Heart right ventricle (tissue), 16 donors: ENCODE measurements at regions not wholly inside any gene's neighbourhood (a gene's known extent, or its start where the extent isn't known, plus 50 kb on each side); places are given as distances from the start of the nearest gene placed in this dataset.

ENCODE experiments used
- ATAC-seq, 8 donors: fragments of 200-7000 bp; cut with Tn5 transposase; one replicate each; pipeline ENCODE4 v1.9.1; 2020; ENCODE audit warnings: mild to moderate bottlenecking in 8 of 8, moderate library complexity in 8 of 8, moderate number of reproducible peaks in 1 of 8
- DNase-seq, 2 donors: peaks; one replicate each; pipeline ENCODE4 v3.0.0-alpha.2; 2020
- H3K27ac ChIP-seq, 10 donors: fragments of 200-600 bp; sonication (generic) in 2 of 10; one replicate each; pipeline versions ENCODE4 v1.5.0 to v1.8.0; 2020 to 2022; ENCODE audit warnings: mild to moderate bottlenecking in 3 of 10
- H3K27me3 ChIP-seq, 7 donors: fragments of 200-600 bp; one replicate each; pipeline ENCODE4 v1.8.0; 2021 to 2022; ENCODE audit warnings: mild to moderate bottlenecking in 2 of 7
- H3K36me3 ChIP-seq, 9 donors: fragments of 200-600 bp; sonication (generic) in 1 of 9; one replicate each; pipeline versions ENCODE4 v1.5.0 to v1.8.0; 2020 to 2022; ENCODE audit warnings: mild to moderate bottlenecking in 2 of 9
- H3K4me1 ChIP-seq, 9 donors: fragments of 200-600 bp; sonication (generic) in 1 of 9; one replicate each; pipeline versions ENCODE4 v1.5.0 to v1.8.0; 2020 to 2022; ENCODE audit warnings: mild to moderate bottlenecking in 4 of 9
- H3K4me3 ChIP-seq, 10 donors: fragments of 200-600 bp; sonication (generic) in 2 of 10; one replicate each; pipeline versions ENCODE4 v1.5.0 to v1.8.0; 2020 to 2022; ENCODE audit warnings: mild to moderate bottlenecking in 7 of 10, moderate library complexity in 2 of 10
- H3K9me3 ChIP-seq, 11 donors: fragments of 200-600 bp in 10 of 11; sonication (generic) in 2 of 11; one replicate each; pipeline versions ENCODE4 v1.5.0 to v1.8.0; 2013 to 2022; ENCODE audit warnings: mild to moderate bottlenecking in 2 of 11, control low read depth in 1 of 11, moderate library complexity in 1 of 11
- CTCF ChIP-seq, 9 donors: fragments of 200-600 bp; sonication (generic) in 2 of 9; IDR thresholded peaks; one replicate each; pipeline versions ENCODE4 v1.5.0 to v1.8.0; 2021 to 2022; ENCODE audit warnings: antibody characterized with exemption in 9 of 9, mild to moderate bottlenecking in 5 of 9, moderate library complexity in 1 of 9
- WGBS, 2 donors: extraction: QIAGEN DNeasy Blood & Tissue Kit; methylation state at CpG; one replicate each; pipeline ENCODE4 v1.1.7; 2013; ENCODE audit warnings: inconsistent platforms in 1 of 2; 5-methylcytosine and 5-hydroxymethylcytosine counted together
- intact Hi-C, 10 donors: fragments of 100-400 bp; cut with DNase I; formaldehyde crosslinking; loops; one replicate each; pipeline versions ENCODE4 v1.11.1 to v1.14.2; 2022
- donor health status: Arrhythmogenic right ventricular cardiomyopathy.
- donor health status: ischemic (EF 13 %, LVEDD 7.1; RV severe dilation, severe dysfunction).
- donor health status: healthy with polysubstance abuse.
- donor health status: DM: no; HTN: yes; CAD: no.
- donor health status: DM: no; HTN: no; CAD: no.
- donor health status: ischemic (EF 25% LVEDD 6.9; RV normal size, moderate dysfunction).
- donor health status: ischemic (EF 25% LVEDD 5.7; RV mildly dilated, moderate dysfunction).
- donor health status: healthy.
- donor health status: DM: yes; HTN: yes; CAD: no.
- donor health status: Ischemic cardiomyopathy.
- donor health status: ischemic (EF 35%, LVEDD 5.7; RV mildly dilated, moderate dysfunction).
- donor health status: nonischemic (EF 11% LVEDD 7.7; RV severe dilation, severe dysfunction).
- donor health status: DM: yes; HTN: yes; CAD: no.
- donor health status: PGD.
- donor health status: ischemic (EF 29% LVEDD 5.4; RV normal size, mild dysfunction).
- donor health status: nonischemic (EF 23%, LVEDD 6.1; RV moderate dilation, normal function).

GRCh38 chr2:180406687-180407086, 399.6 kb upstream of the CWC22 start:
- DNase-seq (no peak), ATAC-seq (no peak)
- 55 to 78% methylated on average over 4 of the region's 4 CpGs for WGBS, 2 donors
- no peak overlapping the region for H3K4me3 ChIP-seq
- H3K27ac ChIP-seq, result no peak overlapping the region
- no peaks in the 10 kb centered on the region for H3K4me1 ChIP-seq
- no peaks in the 10 kb centered on the region for H3K27me3 ChIP-seq
- no peaks in the 10 kb centered on the region for H3K9me3 ChIP-seq
- no peaks in the 10 kb centered on the region for H3K36me3 ChIP-seq
- no peak for TF ChIP-seq CTCF (IDR thresholded peaks at IDR 0.05)
- intact Hi-C loops, result no loop called here

GRCh38 chr2:180405520-180405919, 398.4 kb upstream of the CWC22 start:
- no peak for ATAC-seq

GRCh38 chr2:180394305-180394704, 387.2 kb upstream of the CWC22 start:
- Histone ChIP-seq H3K27me3 (no peaks in the 10 kb centered on the region), H3K27ac (no peak overlapping the region), H3K36me3 (no peaks in the 10 kb centered on the region), H3K4me3 (no peak overlapping the region), H3K9me3 (peaks cover 0 to 51% (median 5%) of the 10 kb centered on the region in 11 donors), H3K4me1 (no peaks in the 10 kb centered on the region)
- intact Hi-C loops, result no loop called here
- no peak for TF ChIP-seq CTCF (IDR thresholded peaks at IDR 0.05)
- DNase-seq (no peak), ATAC-seq (no peak)

More at GRCh38 chr2:180405520-180405919, 398.4 kb upstream of the CWC22 start:
- no peaks in the 10 kb centered on the region for H3K27me3 ChIP-seq
- no peaks in the 10 kb centered on the region for H3K36me3 ChIP-seq
- H3K27ac ChIP-seq, result no peak overlapping the region
- no peak for TF ChIP-seq CTCF (IDR thresholded peaks at IDR 0.05)
- no peaks in the 10 kb centered on the region for H3K4me1 ChIP-seq
- no peak for DNase-seq
- intact Hi-C loops, result no loop called here
- WGBS, 2 donors, result 82% methylated on average over 3 of the region's 3 CpGs
- H3K4me3 ChIP-seq, result no peak overlapping the region
- H3K9me3 ChIP-seq, result no peaks in the 10 kb centered on the region

GRCh38 chr2:180385601-180386201, 378.6 kb upstream of the CWC22 start:
- TF ChIP-seq CTCF (IDR thresholded peaks at IDR 0.05), result no peak
- Histone ChIP-seq H3K4me3 (no peak overlapping the region), H3K9me3 (peaks cover 0 to 16% (median 0%) of the 10 kb centered on the region in 11 donors), H3K27ac (no peak overlapping the region), H3K27me3 (no peaks in the 10 kb centered on the region), H3K4me1 (no peaks in the 10 kb centered on the region), H3K36me3 (no peaks in the 10 kb centered on the region)
- WGBS, 2 donors, result 32 to 37% methylated on average over 2 of the region's 2 CpGs
- no peak for DNase-seq
- intact Hi-C loops, result no loop called here
- no peak for ATAC-seq
